Neuronal stem cell (in vitro differentiated cells): ENCODE measurements at regions not wholly inside any gene's neighbourhood (a gene's known extent, or its start where the extent isn't known, plus 50 kb on each side); places are given as distances from the start of the nearest gene placed in this dataset.
"Not testable (repeated sequence)": the region's sequence is repeated elsewhere in the genome, so short reads cannot be mapped to it uniquely, and the experiment has no call there.

ENCODE experiments used
- DNase-seq: peaks from one replicate; pipeline ENCODE4 v3.0.0-alpha.2; 2013; ENCODE audit warnings: low spot score
- H2AFZ ChIP-seq: one replicate; pipeline ENCODE4 v1.6.1; 2013; ENCODE audit warnings: mild to moderate bottlenecking, low read length, inconsistent platforms
- H2AK5ac ChIP-seq: 2 replicates; pipeline ENCODE4 v1.6.1; 2013; ENCODE audit warnings: low read depth, mild to moderate bottlenecking, inconsistent platforms, low read length, moderate library complexity, mixed read lengths
- H2BK120ac ChIP-seq: 2 replicates; pipeline ENCODE4 v1.6.1; 2013; ENCODE audit warnings: low read depth, mild to moderate bottlenecking, inconsistent platforms, low read length, moderate library complexity, mixed read lengths
- H2BK12ac ChIP-seq: one replicate; pipeline ENCODE4 v1.6.1; 2013; ENCODE audit warnings: low read length, inconsistent platforms
- H2BK15ac ChIP-seq: 2 replicates; pipeline ENCODE4 v1.6.1; 2013; ENCODE audit warnings: mild to moderate bottlenecking, low read length, inconsistent platforms, mixed read lengths
- H2BK5ac ChIP-seq: one replicate; pipeline ENCODE4 v1.6.1; 2013; ENCODE audit warnings: inconsistent platforms, mild to moderate bottlenecking, low read length, moderate library complexity
- H3K14ac ChIP-seq: one replicate; pipeline ENCODE4 v1.6.1; 2013; ENCODE audit warnings: low read length, inconsistent platforms
- H3K18ac ChIP-seq: 2 replicates; pipeline ENCODE4 v1.6.1; 2013; ENCODE audit warnings: low read length, inconsistent platforms
- H3K23ac ChIP-seq: 2 replicates; pipeline ENCODE4 v1.6.1; 2013; ENCODE audit warnings: low read depth, mild to moderate bottlenecking, mixed read lengths, low read length, inconsistent platforms; ENCODE audit not compliant: poor library complexity
- H3K27ac ChIP-seq: replicated peaks from 3 replicates; pipeline ENCODE4 v1.5.1; 2013; ENCODE audit warnings: low read length, inconsistent platforms
- H3K27me3 ChIP-seq, 3 experiments: 2 replicates each; pipeline ENCODE4 v1.6.1; 2013; ENCODE audit warnings: low read length in 3 of 3, mild to moderate bottlenecking in 2 of 3, inconsistent platforms in 1 of 3, low read depth in 1 of 3, mixed read lengths in 1 of 3, moderate library complexity in 1 of 3; ENCODE audit not compliant: control insufficient read depth in 3 of 3, insufficient read depth in 3 of 3
- H3K36me3 ChIP-seq, 2 donors: replicated peaks in 1 of 2; 2 replicates each; pipeline ENCODE4 v1.6.1; 2013; ENCODE audit warnings: low read length in 2 of 2; ENCODE audit not compliant: control insufficient read depth in 2 of 2, insufficient read depth in 2 of 2
- H3K4ac ChIP-seq: 2 replicates; pipeline ENCODE4 v1.6.1; 2013; ENCODE audit warnings: inconsistent platforms, mild to moderate bottlenecking, low read length, moderate library complexity
- H3K4me1 ChIP-seq, 2 donors: 1 replicate in 1 of 2; 2 replicates in 1 of 2; pipeline ENCODE4 v1.6.1; 2013; ENCODE audit warnings: low read length in 2 of 2, low read depth in 1 of 2; ENCODE audit not compliant: control insufficient read depth in 2 of 2, insufficient read depth in 1 of 2
- H3K4me2 ChIP-seq: one replicate; pipeline ENCODE4 v1.6.1; 2013; ENCODE audit warnings: mild to moderate bottlenecking, low read length, inconsistent platforms; ENCODE audit not compliant: insufficient read depth, poor library complexity, severe bottlenecking
- H3K4me3 ChIP-seq, 2 donors: 2 replicates each; pipeline ENCODE4 v1.5.1; 2013; ENCODE audit warnings: low read length in 2 of 2, mild to moderate bottlenecking in 2 of 2, inconsistent platforms in 1 of 2, moderate library complexity in 1 of 2
- H3K79me1 ChIP-seq: one replicate; pipeline ENCODE4 v1.6.1; 2013; ENCODE audit warnings: low read depth, mild to moderate bottlenecking, inconsistent platforms, low read length, moderate library complexity
- H3K9ac ChIP-seq: one replicate; pipeline ENCODE4 v1.6.1; 2013; ENCODE audit warnings: mild to moderate bottlenecking, low read depth, low read length, inconsistent platforms; ENCODE audit not compliant: poor library complexity
- H3K9me3 ChIP-seq, 2 donors: replicated peaks in 1 of 2; 2 replicates each; pipeline versions ENCODE3 to v1.6.1; 2013; ENCODE audit warnings: low read length in 2 of 2, mild to moderate bottlenecking in 2 of 2, inconsistent platforms in 1 of 2, low read depth in 1 of 2, mixed read lengths in 1 of 2, moderate library complexity in 1 of 2; ENCODE audit not compliant: control insufficient read depth in 2 of 2, insufficient read depth in 1 of 2
- H4K8ac ChIP-seq: one replicate; pipeline ENCODE4 v1.6.1; 2013; ENCODE audit warnings: low read depth, mild to moderate bottlenecking, inconsistent platforms, low read length, moderate library complexity
- H4K91ac ChIP-seq: one replicate; pipeline ENCODE4 v1.6.1; 2013; ENCODE audit warnings: low read length, low read depth, mild to moderate bottlenecking, inconsistent platforms; ENCODE audit not compliant: poor library complexity
- WGBS, 2 donors: extraction: QIAGEN DNeasy Blood & Tissue Kit; methylation state at CpG; one replicate each; pipeline ENCODE4 v1.1.7; 2013; ENCODE audit warnings: missing lambda C conversion rate in 2 of 2, mixed read lengths in 1 of 2; ENCODE audit not compliant: insufficient read length in 2 of 2, insufficient replicate concordance in 1 of 2; ENCODE audit errors: extremely low coverage in 2 of 2; 5-methylcytosine and 5-hydroxymethylcytosine counted together

DNA sequence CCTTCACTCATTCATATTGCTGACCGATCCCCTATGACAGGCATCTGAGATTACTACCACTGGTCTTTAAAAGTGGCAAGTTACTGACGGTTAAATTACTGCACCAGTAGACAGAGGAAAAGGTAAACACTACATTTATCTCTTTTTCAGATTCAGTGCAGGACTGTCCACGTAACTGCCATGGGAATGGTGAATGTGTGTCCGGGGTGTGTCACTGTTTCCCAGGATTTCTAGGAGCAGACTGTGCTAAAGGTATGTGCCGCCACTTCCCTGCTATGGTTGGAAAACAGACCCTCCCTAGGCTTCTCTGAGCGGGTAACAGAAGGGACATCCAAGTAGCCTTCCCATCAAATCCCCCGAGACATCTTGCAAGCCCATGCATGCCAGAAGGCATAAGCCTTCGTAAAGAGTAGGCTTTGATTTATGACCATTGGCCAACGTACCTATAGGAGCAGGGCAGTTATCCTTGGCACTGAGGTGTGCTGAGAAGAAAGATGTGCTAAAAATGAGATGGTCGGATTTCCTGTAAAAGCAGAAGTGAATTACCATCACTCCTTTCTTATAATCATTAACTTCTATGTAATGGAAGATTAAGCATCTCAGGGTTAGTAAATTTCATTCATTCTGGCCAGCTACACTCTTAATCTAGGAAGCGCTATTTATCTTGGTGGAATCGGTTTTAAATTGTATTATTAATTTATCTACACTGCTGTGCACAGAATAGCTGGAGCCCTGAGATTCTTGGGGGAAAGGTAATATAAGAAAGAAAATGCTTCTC is 193.4 kb upstream of the WWC1 start:
- no peaks in the 10 kb centered on the region for H3K9me3 ChIP-seq
- H3K4me1 ChIP-seq = no peaks in the 10 kb centered on the region
- no peak for DNase-seq
- H3K4ac ChIP-seq = no peak overlapping the region
- no peak overlapping the region for H2AK5ac ChIP-seq
- no peak overlapping the region for H3K23ac ChIP-seq
- no peak overlapping the region for H3K4me3 ChIP-seq
- H3K4me2 ChIP-seq = no peak overlapping the region
- H4K91ac ChIP-seq = no peak overlapping the region
- no peak overlapping the region for H3K14ac ChIP-seq
- H3K18ac ChIP-seq = no peak overlapping the region
- H3K9ac ChIP-seq = no peak overlapping the region
- H2BK12ac ChIP-seq = no peak overlapping the region
- no peak overlapping the region for H3K27ac ChIP-seq
- no peak overlapping the region for H4K8ac ChIP-seq
- H3K27me3 ChIP-seq = no peaks in the 10 kb centered on the region
- no peak overlapping the region for H2BK5ac ChIP-seq
- WGBS, 2 donors = no CpG with 5 or more reads among the region's 12 CpGs
- no peak overlapping the region for H2AFZ ChIP-seq
- no peak overlapping the region for H2BK15ac ChIP-seq
- peaks cover 0 to 2% of the 10 kb centered on the region in 2 donors for H3K36me3 ChIP-seq
- no peaks in the 10 kb centered on the region for H3K79me1 ChIP-seq
- no peak overlapping the region for H2BK120ac ChIP-seq

- Histone ChIP-seq H3K23ac (no peak overlapping the region), H2BK12ac (no peak overlapping the region), H2BK120ac (no peak overlapping the region), H2BK5ac (no peak overlapping the region), H2AFZ (no peak overlapping the region), H3K14ac (no peak overlapping the region), H4K8ac (no peak overlapping the region), H3K9ac (no peak overlapping the region), H4K91ac (no peak overlapping the region), H3K36me3 (peaks cover 0 to 2% of the 10 kb centered on the region in 2 donors), H2BK15ac (no peak overlapping the region), H3K4me3 (no peak overlapping the region), H3K9me3 (no peaks in the 10 kb centered on the region), H3K4me2 (no peak overlapping the region), H3K27ac (no peak overlapping the region), H2AK5ac (no peak overlapping the region), H3K18ac (no peak overlapping the region), H3K4me1 (peaks cover 12 to 18% of the 10 kb centered on the region in 2 donors), H3K4ac (no peak overlapping the region), H3K79me1 (no peaks in the 10 kb centered on the region), H3K27me3 (no peaks in the 10 kb centered on the region)
- WGBS, 2 donors = no CpG with 5 or more reads among the region's 8 CpGs
- no peak for DNase-seq
These were observed 190.1 kb upstream of the WWC1 start for GRCh38 chr5:168101352-168101751.

DNA sequence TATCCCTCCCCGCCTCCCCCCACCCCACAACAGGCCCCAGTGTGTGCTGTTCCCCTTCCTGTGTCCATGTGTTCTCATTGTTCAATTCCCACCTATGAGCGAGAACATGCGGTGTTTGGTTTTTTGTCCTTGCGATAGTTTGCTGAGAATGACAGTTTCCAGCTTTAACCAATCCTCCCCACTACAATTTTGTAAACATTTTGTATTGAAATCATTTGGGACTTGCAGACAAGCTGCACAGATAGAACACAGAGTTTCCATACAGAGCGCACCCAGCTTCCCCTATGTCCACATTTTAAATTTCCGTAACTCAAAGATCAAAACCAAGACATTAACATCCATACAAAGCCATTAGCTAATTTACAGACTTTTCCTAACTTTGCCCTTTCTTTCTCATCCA is 188.4 kb upstream of the WWC1 start:
- not testable (repeated sequence) for H3K4ac ChIP-seq, H4K8ac ChIP-seq, H3K79me1 ChIP-seq, H3K14ac ChIP-seq, H2AFZ ChIP-seq, H3K9ac ChIP-seq, H2BK15ac ChIP-seq, H3K36me3 ChIP-seq, H3K18ac ChIP-seq, H3K27ac ChIP-seq, H2AK5ac ChIP-seq, H4K91ac ChIP-seq, H3K9me3 ChIP-seq, H3K23ac ChIP-seq, H2BK12ac ChIP-seq, H3K4me3 ChIP-seq, H3K27me3 ChIP-seq, H3K4me2 ChIP-seq, H2BK5ac ChIP-seq, DNase-seq, H2BK120ac ChIP-seq
- peaks cover 13 to 18% of the 10 kb centered on the region in 2 donors for H3K4me1 ChIP-seq
- WGBS, 2 donors = no CpG with 5 or more reads among the region's 6 CpGs

DNA sequence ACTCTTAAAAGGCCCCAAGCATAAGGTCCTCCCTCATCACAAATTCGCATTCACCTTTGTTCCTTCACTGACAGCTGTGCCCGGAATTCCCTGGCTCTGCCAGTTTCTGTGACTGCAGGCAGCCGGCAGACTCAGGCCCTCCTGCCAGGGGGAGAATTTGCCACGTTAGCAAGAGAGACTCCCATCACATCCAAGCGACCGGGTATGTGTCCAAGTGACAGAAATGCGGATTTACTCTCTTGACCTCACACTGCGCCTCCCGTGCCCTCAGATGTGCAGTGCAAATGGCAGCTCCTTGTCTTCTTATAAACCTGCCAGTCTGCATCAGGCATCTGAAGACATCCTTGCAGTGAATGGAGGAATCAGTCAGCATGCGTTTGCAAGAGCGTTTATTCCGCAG is 187.1 kb upstream of the WWC1 start:
- no peak overlapping the region for H4K91ac ChIP-seq
- H3K27me3 ChIP-seq = no peaks in the 10 kb centered on the region
- H3K79me1 ChIP-seq = no peaks in the 10 kb centered on the region
- peak overlapping the region; percentile 31 for H3K9ac ChIP-seq
- no peak overlapping the region for H4K8ac ChIP-seq
- no peak overlapping the region for H3K4me2 ChIP-seq
- H3K4me1 ChIP-seq = peaks cover 15 to 18% of the 10 kb centered on the region in 2 donors
- peak overlapping the region; percentile 63 for H3K18ac ChIP-seq
- no peak overlapping the region for H3K4ac ChIP-seq
- no peak overlapping the region for H3K4me3 ChIP-seq
- H3K9me3 ChIP-seq = no peaks in the 10 kb centered on the region
- H3K36me3 ChIP-seq = no peaks in the 10 kb centered on the region
- no peak overlapping the region for H3K23ac ChIP-seq
- no peak overlapping the region for H3K27ac ChIP-seq
- DNase-seq = no peak
- no peak overlapping the region for H2BK5ac ChIP-seq
- H3K14ac ChIP-seq = no peak overlapping the region
- no peak overlapping the region for H2BK120ac ChIP-seq
- H2BK12ac ChIP-seq = no peak overlapping the region
- no CpG with 5 or more reads among the region's 12 CpGs for WGBS, 2 donors
- no peak overlapping the region for H2BK15ac ChIP-seq
- H2AFZ ChIP-seq = peak overlapping the region; percentile 10
- H2AK5ac ChIP-seq = no peak overlapping the region
